MCF 10A (cell line): ENCODE measurements at regions not wholly inside any gene's neighbourhood (a gene's known extent, or its start where the extent isn't known, plus 50 kb on each side); places are given as distances from the start of the nearest gene placed in this dataset.

ENCODE experiments used
- BruUV-seq: library from RNA; stranded (reverse); fragments of 400-500 nt; replicated peaks from 2 replicates; lab custom pipeline; 2021; lab: Mats Ljungman, UMichigan
- CTCF ChIA-PET: fragments of 300-600 bp; sonication (Branson Sonifier 250); formaldehyde crosslinking; extraction: SDS; loops from one replicate; lab custom pipeline; 2021; ENCODE audit warnings: antibody characterized with exemption, inconsistent platforms; lab: Yijun Ruan, JAX
- POLR2A ChIA-PET: fragments of 300-600, 350-650 bp; sonication (Branson Sonifier 250); formaldehyde crosslinking; extraction: SDS; loops from one replicate; lab custom pipeline; 2020; ENCODE audit warnings: antibody characterized with exemption, inconsistent platforms; lab: Yijun Ruan, JAX
- DNase-seq: peaks from one replicate; pipeline ENCODE4 v3.0.0-alpha.2; 2018; ENCODE audit not compliant: unreplicated experiment
- H3K27ac Mint-ChIP-seq: one replicate; pipeline ENCODE4 v1.8.0; 2022; ENCODE audit warnings: mild to moderate bottlenecking, low read depth, mixed read lengths; ENCODE audit not compliant: unreplicated experiment
- H3K27me3 Mint-ChIP-seq: one replicate; pipeline ENCODE4 v1.8.0; 2022; ENCODE audit warnings: mixed read lengths; ENCODE audit not compliant: insufficient read depth, unreplicated experiment
- H3K36me3 Mint-ChIP-seq: one replicate; pipeline ENCODE4 v1.8.0; 2022; ENCODE audit warnings: mild to moderate bottlenecking, moderate library complexity, mixed read lengths; ENCODE audit not compliant: insufficient read depth, unreplicated experiment
- H3K4me1 Mint-ChIP-seq: one replicate; pipeline ENCODE4 v1.8.0; 2022; ENCODE audit warnings: mixed read lengths; ENCODE audit not compliant: insufficient read depth, unreplicated experiment
- H3K4me3 Mint-ChIP-seq: one replicate; pipeline ENCODE4 v1.8.0; 2022; ENCODE audit warnings: mild to moderate bottlenecking, moderate library complexity, mixed read lengths; ENCODE audit not compliant: unreplicated experiment
- H3K9me3 Mint-ChIP-seq: one replicate; pipeline ENCODE4 v1.8.0; 2022; ENCODE audit warnings: mixed read lengths; ENCODE audit not compliant: unreplicated experiment
- intact Hi-C: fragments of 100-400 bp; cut with micrococcal nuclease; formaldehyde crosslinking; loops from 2 replicates; pipeline ENCODE4 v1.14.1; 2022
- TF ChIP-seq, protein P1 (sequence below): fragments of 200-600 bp; IDR thresholded peaks from one replicate; pipeline ENCODE4 v1.8.0; 2022; ENCODE audit warnings: antibody characterized with exemption, mild to moderate bottlenecking; ENCODE audit not compliant: unreplicated experiment

DNA sequence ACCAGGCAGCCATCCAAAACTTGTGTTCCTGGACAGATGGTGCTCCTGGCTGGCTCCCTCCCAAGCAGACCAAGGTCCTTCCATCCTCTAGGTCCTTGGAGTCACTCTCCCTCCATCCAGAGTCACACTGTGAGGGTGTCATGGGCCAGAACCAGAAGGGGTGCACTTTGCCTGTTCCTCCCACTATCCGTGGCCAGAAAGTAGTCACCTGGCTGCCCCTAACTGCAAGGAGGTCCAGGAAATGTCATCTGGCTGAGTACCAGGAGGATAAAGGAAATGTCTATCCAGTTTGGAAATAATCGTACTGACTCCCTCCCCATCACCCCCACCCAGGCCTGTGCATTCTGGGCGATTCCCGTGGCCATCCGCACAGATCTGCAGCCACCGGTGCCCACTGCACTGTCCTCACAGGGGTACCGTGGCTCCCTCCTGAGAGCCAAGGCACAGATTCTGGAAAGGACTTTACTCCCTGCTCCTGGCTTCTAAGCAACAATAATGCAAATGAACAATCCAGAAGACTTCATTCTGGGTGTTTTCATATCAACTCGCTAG is 253.2 kb downstream of the NPHP4 start:
- no TSS peak for BruUV-seq
- H3K27ac Mint-ChIP-seq: no peak overlapping the region
- intact Hi-C loops: no loop called here
- TF ChIP-seq, protein P1, sequence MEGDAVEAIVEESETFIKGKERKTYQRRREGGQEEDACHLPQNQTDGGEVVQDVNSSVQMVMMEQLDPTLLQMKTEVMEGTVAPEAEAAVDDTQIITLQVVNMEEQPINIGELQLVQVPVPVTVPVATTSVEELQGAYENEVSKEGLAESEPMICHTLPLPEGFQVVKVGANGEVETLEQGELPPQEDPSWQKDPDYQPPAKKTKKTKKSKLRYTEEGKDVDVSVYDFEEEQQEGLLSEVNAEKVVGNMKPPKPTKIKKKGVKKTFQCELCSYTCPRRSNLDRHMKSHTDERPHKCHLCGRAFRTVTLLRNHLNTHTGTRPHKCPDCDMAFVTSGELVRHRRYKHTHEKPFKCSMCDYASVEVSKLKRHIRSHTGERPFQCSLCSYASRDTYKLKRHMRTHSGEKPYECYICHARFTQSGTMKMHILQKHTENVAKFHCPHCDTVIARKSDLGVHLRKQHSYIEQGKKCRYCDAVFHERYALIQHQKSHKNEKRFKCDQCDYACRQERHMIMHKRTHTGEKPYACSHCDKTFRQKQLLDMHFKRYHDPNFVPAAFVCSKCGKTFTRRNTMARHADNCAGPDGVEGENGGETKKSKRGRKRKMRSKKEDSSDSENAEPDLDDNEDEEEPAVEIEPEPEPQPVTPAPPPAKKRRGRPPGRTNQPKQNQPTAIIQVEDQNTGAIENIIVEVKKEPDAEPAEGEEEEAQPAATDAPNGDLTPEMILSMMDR: no peak
- H3K36me3 Mint-ChIP-seq: no peaks in the 10 kb centered on the region
- no peaks in the 10 kb centered on the region for H3K9me3 Mint-ChIP-seq
- ChIA-PET POLR2A (no interaction called here), CTCF (interaction anchor here (0.7 to 2.0 kb wide), 2 partner anchors 229 to 772 kb away, joined by 3 to 11 read pairs; no protein-coding TSS in a partner anchor)
- no peak overlapping the region for H3K4me3 Mint-ChIP-seq
- no peaks in the 10 kb centered on the region for H3K27me3 Mint-ChIP-seq
- DNase-seq: no peak
- no peaks in the 10 kb centered on the region for H3K4me1 Mint-ChIP-seq

DNA sequence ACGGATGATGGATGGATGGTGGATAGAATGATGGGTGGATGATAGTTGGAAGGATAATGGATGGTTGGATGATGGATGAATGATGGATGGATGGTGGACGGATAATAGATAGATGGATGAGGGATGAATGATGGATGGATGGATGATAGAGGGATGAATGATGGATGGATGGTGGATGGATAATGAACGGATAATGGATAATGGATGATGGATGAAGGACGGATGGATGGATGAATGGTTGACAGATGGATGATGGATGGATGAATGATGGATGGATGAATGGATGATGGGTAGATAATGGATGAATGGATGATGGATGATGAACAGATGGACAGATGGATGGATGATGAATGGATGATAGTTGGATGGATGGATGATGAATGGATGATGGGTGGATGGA is 255.1 kb downstream of the NPHP4 start:
- DNase-seq: no peak
- H3K4me3 Mint-ChIP-seq: no peak overlapping the region
- no peaks in the 10 kb centered on the region for H3K4me1 Mint-ChIP-seq
- no TSS peak for BruUV-seq
- ChIA-PET CTCF (interaction anchor here (0.8 to 1.1 kb wide), 2 partner anchors 9 to 227 kb away, joined by 3 to 4 read pairs; no protein-coding TSS in a partner anchor), POLR2A (no interaction called here)
- H3K27ac Mint-ChIP-seq: no peak overlapping the region
- H3K27me3 Mint-ChIP-seq: no peaks in the 10 kb centered on the region
- intact Hi-C loops: no loop called here
- H3K36me3 Mint-ChIP-seq: no peaks in the 10 kb centered on the region
- TF ChIP-seq, protein P1: no peak
- H3K9me3 Mint-ChIP-seq: no peaks in the 10 kb centered on the region

- H3K36me3 Mint-ChIP-seq: no peaks in the 10 kb centered on the region
- POLR2A ChIA-PET: no interaction called here
- CTCF ChIA-PET: interaction anchor here (1.0 to 1.1 kb wide), 2 partner anchors 97 to 225 kb away, joined by 3 to 4 read pairs; no protein-coding TSS in a partner anchor
- H3K27ac Mint-ChIP-seq: no peak overlapping the region
- H3K4me3 Mint-ChIP-seq: no peak overlapping the region
- H3K4me1 Mint-ChIP-seq: no peaks in the 10 kb centered on the region
- intact Hi-C loops: no loop called here
- DNase-seq: no peak
- no peaks in the 10 kb centered on the region for H3K27me3 Mint-ChIP-seq
- TF ChIP-seq, protein P1: no peak
- no TSS peak for BruUV-seq
- no peaks in the 10 kb centered on the region for H3K9me3 Mint-ChIP-seq
Observed at GRCh38 chr1:5734996-5735395, 257.2 kb downstream of the NPHP4 start.

- ChIA-PET POLR2A (no interaction called here), CTCF (interaction anchor here (1.0 to 1.4 kb wide), 3 partner anchors 11 to 224 kb away, joined by 3 to 8 read pairs (median 4); no protein-coding TSS in a partner anchor)
- no peak for DNase-seq
- no peaks in the 10 kb centered on the region for H3K36me3 Mint-ChIP-seq
- no peaks in the 10 kb centered on the region for H3K4me1 Mint-ChIP-seq
- H3K27me3 Mint-ChIP-seq: no peaks in the 10 kb centered on the region
- intact Hi-C loops: no loop called here
- TF ChIP-seq, protein P1: no peak
- H3K9me3 Mint-ChIP-seq: no peaks in the 10 kb centered on the region
- no peak overlapping the region for H3K27ac Mint-ChIP-seq
- BruUV-seq: no TSS peak
- no peak overlapping the region for H3K4me3 Mint-ChIP-seq
Observed at GRCh38 chr1:5734414-5734813, 257.8 kb downstream of the NPHP4 start.
